Body of pancreas (tissue), 4 donors: ENCODE measurements at regions not wholly inside any gene's neighbourhood (a gene's known extent, or its start where the extent isn't known, plus 50 kb on each side); places are given as distances from the start of the nearest gene placed in this dataset.

Experiments
- POLR2A ChIP-seq, 3 donors: fragments of 450-650 bp; IDR thresholded peaks; one replicate each; pipeline ENCODE4 v1.6.1; 2016; ENCODE audit warnings: antibody characterized with exemption in 3 of 3, mild to moderate bottlenecking in 2 of 3
- TF ChIP-seq, protein P1 (sequence below), 7 experiments: fragments of 450-650 bp in 4 of 7; fragments of 200-600 bp in 3 of 7; sonication (generic) in 3 of 7; IDR thresholded peaks; one replicate each; pipeline ENCODE4 v1.5.1; 2016 to 2019; ENCODE audit warnings: antibody characterized with exemption in 7 of 7

DNA sequence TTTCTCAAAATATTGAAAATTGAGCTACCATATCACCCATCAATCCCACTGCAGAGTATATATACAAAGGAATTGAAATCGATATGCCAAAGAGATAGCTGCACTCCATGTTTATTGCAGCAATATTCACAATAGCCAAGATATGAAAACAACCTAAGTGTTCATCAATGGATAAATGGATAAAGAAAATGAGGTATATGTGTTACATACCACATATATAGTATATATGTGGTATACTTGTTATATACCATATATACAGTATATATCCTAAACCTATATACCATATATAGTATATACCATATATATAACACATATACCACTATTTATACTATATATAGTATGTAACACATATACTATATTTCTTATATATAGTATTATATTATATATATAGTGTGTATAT, 313.3 kb downstream of the ZNF608 start:
- TF ChIP-seq, protein P1, sequence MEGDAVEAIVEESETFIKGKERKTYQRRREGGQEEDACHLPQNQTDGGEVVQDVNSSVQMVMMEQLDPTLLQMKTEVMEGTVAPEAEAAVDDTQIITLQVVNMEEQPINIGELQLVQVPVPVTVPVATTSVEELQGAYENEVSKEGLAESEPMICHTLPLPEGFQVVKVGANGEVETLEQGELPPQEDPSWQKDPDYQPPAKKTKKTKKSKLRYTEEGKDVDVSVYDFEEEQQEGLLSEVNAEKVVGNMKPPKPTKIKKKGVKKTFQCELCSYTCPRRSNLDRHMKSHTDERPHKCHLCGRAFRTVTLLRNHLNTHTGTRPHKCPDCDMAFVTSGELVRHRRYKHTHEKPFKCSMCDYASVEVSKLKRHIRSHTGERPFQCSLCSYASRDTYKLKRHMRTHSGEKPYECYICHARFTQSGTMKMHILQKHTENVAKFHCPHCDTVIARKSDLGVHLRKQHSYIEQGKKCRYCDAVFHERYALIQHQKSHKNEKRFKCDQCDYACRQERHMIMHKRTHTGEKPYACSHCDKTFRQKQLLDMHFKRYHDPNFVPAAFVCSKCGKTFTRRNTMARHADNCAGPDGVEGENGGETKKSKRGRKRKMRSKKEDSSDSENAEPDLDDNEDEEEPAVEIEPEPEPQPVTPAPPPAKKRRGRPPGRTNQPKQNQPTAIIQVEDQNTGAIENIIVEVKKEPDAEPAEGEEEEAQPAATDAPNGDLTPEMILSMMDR (IDR thresholded peaks at IDR 0.05) = no peak
- no peak for TF ChIP-seq POLR2A (IDR thresholded peaks at IDR 0.05)
